22Rv1 (cell line): ENCODE measurements at regions not wholly inside any gene's neighbourhood (a gene's known extent, or its start where the extent isn't known, plus 50 kb on each side); places are given as distances from the start of the nearest gene placed in this dataset.

Experiments
- ZFX ChIP-seq: fragments of 450-650 bp; IDR thresholded peaks from 2 replicates; pipeline ENCODE4 v1.6.1; 2017; ENCODE audit warnings: antibody characterized with exemption, borderline replicate concordance
- TF ChIP-seq, protein P1 (sequence below): fragments of 450-650 bp; IDR thresholded peaks from 2 replicates; pipeline ENCODE4 v1.5.1; 2017; ENCODE audit warnings: mild to moderate bottlenecking

DNA sequence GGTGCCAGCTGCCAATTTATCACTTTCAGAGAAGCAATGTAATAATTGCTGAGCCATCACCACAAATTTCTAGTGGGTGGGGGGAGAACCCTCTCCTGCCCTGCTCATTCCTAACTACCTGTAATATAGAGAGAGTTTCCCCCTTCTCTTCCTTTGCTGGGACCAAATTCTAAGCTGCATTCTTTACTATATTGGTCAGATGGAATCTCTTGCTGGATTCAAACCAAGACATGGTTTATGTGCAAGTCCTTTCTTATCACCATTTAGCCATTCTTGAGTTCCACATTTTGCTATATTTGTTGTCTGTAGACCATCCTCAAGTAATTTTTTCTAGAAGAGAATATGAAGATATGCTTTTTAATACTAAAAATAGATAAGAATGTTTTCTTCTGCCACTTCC lies 452.1 kb downstream of the MN1 start:
- TF ChIP-seq, protein P1, sequence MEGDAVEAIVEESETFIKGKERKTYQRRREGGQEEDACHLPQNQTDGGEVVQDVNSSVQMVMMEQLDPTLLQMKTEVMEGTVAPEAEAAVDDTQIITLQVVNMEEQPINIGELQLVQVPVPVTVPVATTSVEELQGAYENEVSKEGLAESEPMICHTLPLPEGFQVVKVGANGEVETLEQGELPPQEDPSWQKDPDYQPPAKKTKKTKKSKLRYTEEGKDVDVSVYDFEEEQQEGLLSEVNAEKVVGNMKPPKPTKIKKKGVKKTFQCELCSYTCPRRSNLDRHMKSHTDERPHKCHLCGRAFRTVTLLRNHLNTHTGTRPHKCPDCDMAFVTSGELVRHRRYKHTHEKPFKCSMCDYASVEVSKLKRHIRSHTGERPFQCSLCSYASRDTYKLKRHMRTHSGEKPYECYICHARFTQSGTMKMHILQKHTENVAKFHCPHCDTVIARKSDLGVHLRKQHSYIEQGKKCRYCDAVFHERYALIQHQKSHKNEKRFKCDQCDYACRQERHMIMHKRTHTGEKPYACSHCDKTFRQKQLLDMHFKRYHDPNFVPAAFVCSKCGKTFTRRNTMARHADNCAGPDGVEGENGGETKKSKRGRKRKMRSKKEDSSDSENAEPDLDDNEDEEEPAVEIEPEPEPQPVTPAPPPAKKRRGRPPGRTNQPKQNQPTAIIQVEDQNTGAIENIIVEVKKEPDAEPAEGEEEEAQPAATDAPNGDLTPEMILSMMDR = no peak
- TF ChIP-seq ZFX = no peak
